H9 (cell line): ENCODE measurements at regions not wholly inside any gene's neighbourhood (a gene's known extent, or its start where the extent isn't known, plus 50 kb on each side); places are given as distances from the start of the nearest gene placed in this dataset.

Experiments used
- DNase-seq: peaks from one replicate; pipeline ENCODE4 v3.0.0-alpha.2; 2017
- H2AFZ ChIP-seq: one replicate; pipeline ENCODE4 v1.6.1; 2013; ENCODE audit warnings: mild to moderate bottlenecking, low read length, control low read depth, moderate library complexity
- H2AK5ac ChIP-seq: 2 replicates; pipeline ENCODE4 v1.6.1; 2013; ENCODE audit warnings: low read length, control low read depth, mixed read lengths; ENCODE audit not compliant: insufficient read length
- H2BK120ac ChIP-seq: one replicate; pipeline ENCODE4 v1.6.1; 2013; ENCODE audit warnings: low read depth, mild to moderate bottlenecking, low read length, control low read depth, inconsistent platforms; ENCODE audit not compliant: poor library complexity, severe bottlenecking
- H2BK12ac ChIP-seq: 2 replicates; pipeline ENCODE4 v1.6.1; 2013; ENCODE audit warnings: low read length, control low read depth, mixed read lengths, low read depth; ENCODE audit not compliant: insufficient read length
- H2BK15ac ChIP-seq: 2 replicates; pipeline ENCODE4 v1.6.1; 2013; ENCODE audit warnings: low read depth, low read length, control low read depth
- H2BK20ac ChIP-seq: one replicate; pipeline ENCODE4 v1.6.1; 2013; ENCODE audit warnings: low read depth, mild to moderate bottlenecking, low read length, control low read depth, inconsistent platforms; ENCODE audit not compliant: poor library complexity, severe bottlenecking
- H2BK5ac ChIP-seq: 2 replicates; pipeline ENCODE4 v1.6.1; 2013; ENCODE audit warnings: low read length, control low read depth, mixed read lengths; ENCODE audit not compliant: insufficient read length
- H3K14ac ChIP-seq: 2 replicates; pipeline ENCODE4 v1.6.1; 2013; ENCODE audit warnings: low read length, control low read depth; ENCODE audit not compliant: insufficient read depth
- H3K18ac ChIP-seq: 2 replicates; pipeline ENCODE4 v1.6.1; 2013; ENCODE audit warnings: low read depth, mild to moderate bottlenecking, mixed read lengths, low read length, control low read depth; ENCODE audit not compliant: insufficient read length
- H3K23ac ChIP-seq: 2 replicates; pipeline ENCODE4 v1.6.1; 2013; ENCODE audit warnings: low read length, control low read depth, mixed read lengths, low read depth; ENCODE audit not compliant: insufficient read length
- H3K23me2 ChIP-seq: 2 replicates; pipeline ENCODE4 v1.6.1; 2013; ENCODE audit warnings: low read depth, mild to moderate bottlenecking, mixed read lengths, low read length, control low read depth; ENCODE audit not compliant: insufficient read length, poor library complexity, severe bottlenecking
- H3K27ac ChIP-seq: 2 replicates; pipeline ENCODE4 v1.5.1; 2013; ENCODE audit warnings: low read length, control low read depth, mixed read lengths, low read depth; ENCODE audit not compliant: insufficient read length
- H3K27me3 ChIP-seq: 2 replicates; pipeline ENCODE4 v1.6.1; 2013; ENCODE audit warnings: low read length, control low read depth, inconsistent platforms; ENCODE audit not compliant: insufficient read depth
- H3K4ac ChIP-seq: 2 replicates; pipeline ENCODE4 v1.6.1; 2013; ENCODE audit warnings: low read depth, mild to moderate bottlenecking, control low read depth, inconsistent platforms, low read length, moderate library complexity
- H3K4me1 ChIP-seq: 2 replicates; pipeline ENCODE4 v1.6.1; 2013; ENCODE audit warnings: low read length, control low read depth, inconsistent platforms; ENCODE audit not compliant: insufficient read depth
- H3K4me2 ChIP-seq: 2 replicates; pipeline ENCODE4 v1.6.1; 2013; ENCODE audit warnings: low read length, control low read depth, mixed read lengths; ENCODE audit not compliant: insufficient read length, insufficient read depth
- H3K56ac ChIP-seq: 2 replicates; pipeline ENCODE4 v1.6.1; 2013; ENCODE audit warnings: low read depth, mild to moderate bottlenecking, mixed read lengths, low read length, control low read depth; ENCODE audit not compliant: insufficient read length
- H3K79me1 ChIP-seq: 2 replicates; pipeline ENCODE4 v1.6.1; 2013; ENCODE audit warnings: low read depth, mild to moderate bottlenecking, moderate library complexity, low read length, control low read depth, inconsistent platforms; ENCODE audit not compliant: insufficient read depth, poor library complexity, severe bottlenecking
- H3K79me2 ChIP-seq: 2 replicates; pipeline ENCODE4 v1.6.1; 2013; ENCODE audit warnings: low read length, control low read depth, inconsistent platforms; ENCODE audit not compliant: insufficient read depth
- H3K9ac ChIP-seq: 2 replicates; pipeline ENCODE4 v1.6.1; 2013; ENCODE audit warnings: low read length, control low read depth, mixed read lengths; ENCODE audit not compliant: insufficient read length; ENCODE audit errors: extremely low read depth
- H3K9me3 ChIP-seq: one replicate; pipeline ENCODE4 v1.6.1; 2013; ENCODE audit warnings: low read depth, low read length, inconsistent platforms; ENCODE audit not compliant: control insufficient read depth
- H3T11ph ChIP-seq: one replicate; pipeline ENCODE4 v1.6.1; 2013; ENCODE audit warnings: mild to moderate bottlenecking, low read length, control low read depth, inconsistent platforms
- H4K20me1 ChIP-seq: one replicate; pipeline ENCODE4 v1.6.1; 2013; ENCODE audit not compliant: control insufficient read depth, insufficient read length, insufficient read depth
- H4K5ac ChIP-seq: 2 replicates; pipeline ENCODE4 v1.6.1; 2013; ENCODE audit warnings: low read depth, mild to moderate bottlenecking, mixed read lengths, low read length, control low read depth; ENCODE audit not compliant: insufficient read length
- H4K8ac ChIP-seq: replicated peaks from 2 replicates; pipeline ENCODE4 v1.6.1; 2013; ENCODE audit warnings: low read length, control low read depth, mixed read lengths, low read depth; ENCODE audit not compliant: insufficient read length
- H4K91ac ChIP-seq: 2 replicates; pipeline ENCODE4 v1.6.1; 2013; ENCODE audit warnings: low read depth, mild to moderate bottlenecking, moderate library complexity, mixed read lengths, low read length, control low read depth; ENCODE audit not compliant: insufficient read length
- H3K27ac Mint-ChIP-seq, 3 experiments: 2 replicates in 2 of 3; 3 replicates in 1 of 3; pipeline ENCODE4 v1.8.0; 2020 to 2021; ENCODE audit warnings: mixed read lengths in 3 of 3, mild to moderate bottlenecking in 1 of 3, moderate library complexity in 1 of 3
- H3K27me3 Mint-ChIP-seq: 2 replicates; pipeline ENCODE4 v1.8.0; 2021; ENCODE audit warnings: low read depth, mild to moderate bottlenecking, moderate library complexity, mixed read lengths
- H3K36me3 Mint-ChIP-seq, 3 experiments: 2 replicates in 2 of 3; 3 replicates in 1 of 3; pipeline ENCODE4 v1.8.0; 2020 to 2021; ENCODE audit warnings: low read depth in 3 of 3, mixed read lengths in 3 of 3; ENCODE audit not compliant: insufficient read depth in 1 of 3
- H3K4me1 Mint-ChIP-seq, 2 experiments: 2 replicates each; pipeline ENCODE4 v1.8.0; 2020; ENCODE audit warnings: mixed read lengths in 2 of 2
- H3K4me3 Mint-ChIP-seq, 2 experiments: 2 replicates in 1 of 2; 3 replicates in 1 of 2; pipeline ENCODE4 v1.8.0; 2020 to 2021; ENCODE audit warnings: mild to moderate bottlenecking in 2 of 2, mixed read lengths in 2 of 2, moderate library complexity in 1 of 2
- H3K9me3 Mint-ChIP-seq, 2 experiments: 2 replicates in 1 of 2; 3 replicates in 1 of 2; pipeline ENCODE4 v1.8.0; 2020; ENCODE audit warnings: mild to moderate bottlenecking in 2 of 2, mixed read lengths in 2 of 2, moderate library complexity in 1 of 2
- CTCF ChIP-seq: fragments of 200-600 bp; sonication (generic); conservative IDR thresholded peaks from 3 replicates; pipeline ENCODE4 v1.8.0; 2021; ENCODE audit warnings: antibody characterized with exemption, mild to moderate bottlenecking
- WGBS: extraction: QIAGEN DNeasy Blood & Tissue Kit; methylation state at CpG from one replicate; pipeline ENCODE4 v1.1.7; 2013; ENCODE audit warnings: missing lambda C conversion rate, low lambda C conversion rate, mixed read lengths; ENCODE audit not compliant: insufficient read length; ENCODE audit errors: extremely low coverage; 5-methylcytosine and 5-hydroxymethylcytosine counted together

GRCh38 chr15:93210995-93211394, 122.0 kb upstream of the RGMA start:
- Mint-ChIP-seq H3K4me1 (peaks cover 5 to 6% of the 10 kb centered on the region in 2 experiments), H3K36me3 (no peaks in the 10 kb centered on the region; a peak in 3 of 7 replicates), H3K4me3 (no peak overlapping the region), H3K27ac (no peak overlapping the region; a peak in 1 of 7 replicates), H3K9me3 (peaks cover 0 to 3% of the 10 kb centered on the region in 2 experiments; a peak in 1 of 5 replicates), H3K27me3 (peaks cover 3% of the 10 kb centered on the region)
- Histone ChIP-seq H3K79me2 (no peaks in the 10 kb centered on the region), H4K5ac (no peak overlapping the region), H3K4me1 (no peaks in the 10 kb centered on the region), H3K9me3 (no peaks in the 10 kb centered on the region), H2BK12ac (no peak overlapping the region), H4K20me1 (no peaks in the 10 kb centered on the region), H2BK120ac (no peak overlapping the region), H3K27me3 (no peaks in the 10 kb centered on the region), H3K79me1 (no peaks in the 10 kb centered on the region), H3K4ac (no peak overlapping the region), H3K23me2 (no peaks in the 10 kb centered on the region), H3K18ac (no peak overlapping the region), H3K56ac (no peak overlapping the region), H2BK20ac (no peak overlapping the region), H3T11ph (no peak overlapping the region), H3K9ac (no peak overlapping the region), H2AK5ac (no peak overlapping the region), H3K14ac (no peak overlapping the region), H2BK5ac (no peak overlapping the region), H4K91ac (no peak overlapping the region), H2AFZ (no peak overlapping the region), H2BK15ac (no peak overlapping the region), H3K27ac (no peak overlapping the region), H4K8ac (no peak overlapping the region), H3K4me2 (no peak overlapping the region), H3K23ac (no peak overlapping the region)
- no peak for TF ChIP-seq CTCF
- no CpG with 5 or more reads among the region's 5 CpGs for WGBS
- DNase-seq, result no peak
